ENCODE measurements at regions not wholly inside any gene's neighbourhood (a gene's known extent, or its start where the extent isn't known, plus 50 kb on each side); places are given as distances from the start of the nearest gene placed in this dataset.

GRCh38 chr14:104377256-104377655, 202.3 kb upstream of the C14orf180 start:
- peaks cover 18% of the 10 kb centered on the region for H3K27me3 Mint-ChIP-seq
- no peak overlapping the region for H3K27ac Mint-ChIP-seq

DNA sequence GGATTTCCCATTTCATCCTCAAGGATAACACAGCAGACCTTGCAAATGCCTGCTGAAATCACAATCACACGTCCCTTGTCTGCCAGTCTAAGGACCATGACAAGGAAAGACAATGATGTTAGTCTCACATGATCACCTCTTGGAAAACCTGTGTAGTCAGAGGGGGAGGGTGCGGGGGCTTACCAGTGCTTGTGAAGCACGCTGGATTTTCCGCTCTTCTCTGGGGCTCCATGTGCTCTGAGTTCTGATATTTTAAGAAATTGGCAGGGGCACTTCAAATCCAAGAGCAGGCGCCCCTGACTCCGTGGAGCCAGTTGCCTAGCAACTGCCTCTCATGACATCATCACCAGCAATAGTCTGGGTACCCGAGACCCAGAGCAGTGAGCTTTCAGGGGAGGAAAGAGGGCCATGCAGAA, 200.9 kb upstream of the C14orf180 start:
- H3K27ac Mint-ChIP-seq, result peak overlapping the region in 1 of 3 donors; percentile 26
- ATAC-seq (ENCODE audit: low read depth in 2 of 2) (no peak), DNase-seq (no peak)
- peaks cover 0 to 27% (median 4%) of the 10 kb centered on the region in 7 donors for H3K9me3 Mint-ChIP-seq
- H3K9me3 ChIP-seq (ENCODE audit: control insufficient read depth in 2 of 2, low read length in 2 of 2), result peaks cover 10 to 11% of the 10 kb centered on the region in 2 experiments
- no peaks in the 10 kb centered on the region for H3K36me3 Mint-ChIP-seq
- H3K4me1 ChIP-seq (ENCODE audit: control insufficient read depth, insufficient read depth, low read length, poor library complexity, severe bottlenecking), result no peaks in the 10 kb centered on the region
- H3K4me1 Mint-ChIP-seq, result no peaks in the 10 kb centered on the region
- no peaks in the 10 kb centered on the region for H3K27me3 ChIP-seq (ENCODE audit: control insufficient read depth, insufficient read depth, low read length)
- H3K36me3 ChIP-seq (ENCODE audit: control insufficient read depth, insufficient read depth, low read length), result no peaks in the 10 kb centered on the region
- H3K4me3 Mint-ChIP-seq, result no peak overlapping the region
- no peak overlapping the region for H3K4me3 ChIP-seq (ENCODE audit: low read depth, low read length)
- no peak overlapping the region for H3K27ac ChIP-seq (ENCODE audit: insufficient read depth, low read length, poor library complexity, severe bottlenecking)
- H3K27me3 Mint-ChIP-seq, result peaks cover 18% of the 10 kb centered on the region

More at GRCh38 chr14:104377256-104377655, 202.3 kb upstream of the C14orf180 start:
- Mint-ChIP-seq H3K4me1 (peaks cover 0 to 2% (median 0%) of the 10 kb centered on the region in 4 donors), H3K4me3 (no peak overlapping the region), H3K9me3 (peaks cover 0 to 27% (median 4%) of the 10 kb centered on the region in 7 donors), H3K36me3 (no peaks in the 10 kb centered on the region)
- Histone ChIP-seq H3K36me3 (ENCODE audit: control insufficient read depth, insufficient read depth, low read length) (no peaks in the 10 kb centered on the region), H3K27me3 (ENCODE audit: control insufficient read depth, insufficient read depth, low read length) (no peaks in the 10 kb centered on the region), H3K4me1 (ENCODE audit: control insufficient read depth, insufficient read depth, low read length, poor library complexity, severe bottlenecking) (no peaks in the 10 kb centered on the region), H3K27ac (ENCODE audit: insufficient read depth, low read length, poor library complexity, severe bottlenecking) (no peak overlapping the region), H3K4me3 (ENCODE audit: low read depth, low read length) (no peak overlapping the region), H3K9me3 (ENCODE audit: control insufficient read depth in 2 of 2, low read length in 2 of 2) (peaks cover 10 to 11% of the 10 kb centered on the region in 2 experiments)
- ATAC-seq (ENCODE audit: low read depth in 2 of 2), result no peak
- no peak for DNase-seq

- no peak overlapping the region for H3K27ac Mint-ChIP-seq
- DNase-seq, result no peak
- no peak for ATAC-seq (ENCODE audit: low read depth in 2 of 2)
Measured at GRCh38 chr14:104382361-104383087, 197.0 kb upstream of the C14orf180 start.

DNA sequence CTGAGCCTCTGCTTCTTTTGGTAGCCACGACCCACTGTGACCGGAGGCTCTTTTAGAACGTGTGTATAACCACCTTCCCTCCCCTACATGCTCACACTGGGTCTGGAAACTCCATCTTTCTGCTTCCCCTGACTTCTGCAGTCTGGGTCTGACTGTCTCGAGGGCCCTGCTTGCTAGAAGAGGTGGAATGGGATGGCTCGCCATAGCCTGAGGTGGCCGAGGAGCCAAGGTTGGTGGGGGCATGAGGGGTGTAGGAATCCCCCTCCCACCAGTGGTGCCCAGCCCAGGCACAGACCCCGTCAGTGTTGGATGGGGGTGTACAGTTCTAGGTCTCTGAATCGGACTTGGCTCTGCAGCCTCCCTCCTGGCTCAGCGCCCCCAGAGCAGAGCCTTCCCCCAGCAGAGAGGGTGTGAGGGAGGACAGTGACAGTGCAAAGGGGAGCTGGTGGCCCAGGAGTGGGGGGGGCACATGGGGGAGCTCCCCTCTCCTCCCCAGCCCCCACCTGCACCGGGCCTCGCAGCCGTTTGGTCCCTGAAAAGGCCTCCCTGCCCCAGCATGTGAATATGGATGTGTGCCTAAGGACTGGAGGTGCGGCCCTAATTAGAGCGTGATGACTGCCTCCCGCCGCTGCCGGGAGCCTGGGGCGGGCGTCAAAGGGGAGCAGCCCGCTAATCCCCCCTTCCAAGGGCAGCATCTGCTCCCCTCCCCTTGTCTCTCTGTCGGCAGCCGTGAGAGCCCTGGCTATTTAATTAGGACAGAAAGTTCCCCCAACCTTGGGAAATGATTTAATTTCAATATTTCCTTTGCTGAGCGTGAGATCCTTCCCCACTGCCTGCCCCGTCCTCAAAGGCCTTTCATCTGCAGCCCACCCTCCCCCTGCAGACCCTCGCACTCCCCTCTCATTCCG, 196.2 kb upstream of the C14orf180 start:
- ATAC-seq (ENCODE audit: low read depth in 2 of 2), result no peak
- Histone ChIP-seq H3K4me1 (ENCODE audit: control insufficient read depth, insufficient read depth, low read length, poor library complexity, severe bottlenecking) (no peaks in the 10 kb centered on the region), H3K27me3 (ENCODE audit: control insufficient read depth, insufficient read depth, low read length) (no peaks in the 10 kb centered on the region), H3K4me3 (ENCODE audit: low read depth, low read length) (no peak overlapping the region), H3K9me3 (ENCODE audit: control insufficient read depth in 2 of 2, low read length in 2 of 2) (peaks cover 10 to 11% of the 10 kb centered on the region in 2 experiments), H3K36me3 (ENCODE audit: control insufficient read depth, insufficient read depth, low read length) (no peaks in the 10 kb centered on the region), H3K27ac (ENCODE audit: insufficient read depth, low read length, poor library complexity, severe bottlenecking) (no peak overlapping the region)
- no peaks in the 10 kb centered on the region for H3K36me3 Mint-ChIP-seq
- peaks cover 0 to 27% (median 5%) of the 10 kb centered on the region in 7 donors for H3K9me3 Mint-ChIP-seq
- H3K27me3 Mint-ChIP-seq, result peaks cover 7% of the 10 kb centered on the region
- H3K4me1 Mint-ChIP-seq, result peaks cover 0 to 15% (median 0%) of the 10 kb centered on the region in 4 donors
- no peak overlapping the region for H3K27ac Mint-ChIP-seq
- H3K4me3 Mint-ChIP-seq, result no peak overlapping the region
- DNase-seq, result no peak

More at GRCh38 chr14:104382361-104383087, 197.0 kb upstream of the C14orf180 start:
- H3K36me3 ChIP-seq (ENCODE audit: control insufficient read depth, insufficient read depth, low read length), result no peaks in the 10 kb centered on the region
- H3K4me3 Mint-ChIP-seq, result no peak overlapping the region
- peaks cover 7% of the 10 kb centered on the region for H3K27me3 Mint-ChIP-seq
- no peaks in the 10 kb centered on the region for H3K27me3 ChIP-seq (ENCODE audit: control insufficient read depth, insufficient read depth, low read length)
- H3K4me3 ChIP-seq (ENCODE audit: low read depth, low read length), result no peak overlapping the region
- peaks cover 0 to 27% (median 5%) of the 10 kb centered on the region in 7 donors for H3K9me3 Mint-ChIP-seq
- peaks cover 10 to 11% of the 10 kb centered on the region in 2 experiments for H3K9me3 ChIP-seq (ENCODE audit: control insufficient read depth in 2 of 2, low read length in 2 of 2)
- H3K36me3 Mint-ChIP-seq, result no peaks in the 10 kb centered on the region
- H3K4me1 Mint-ChIP-seq, result peaks cover 0 to 14% (median 0%) of the 10 kb centered on the region in 4 donors
- H3K27ac ChIP-seq (ENCODE audit: insufficient read depth, low read length, poor library complexity, severe bottlenecking), result no peak overlapping the region
- H3K4me1 ChIP-seq (ENCODE audit: control insufficient read depth, insufficient read depth, low read length, poor library complexity, severe bottlenecking), result no peaks in the 10 kb centered on the region

DNA sequence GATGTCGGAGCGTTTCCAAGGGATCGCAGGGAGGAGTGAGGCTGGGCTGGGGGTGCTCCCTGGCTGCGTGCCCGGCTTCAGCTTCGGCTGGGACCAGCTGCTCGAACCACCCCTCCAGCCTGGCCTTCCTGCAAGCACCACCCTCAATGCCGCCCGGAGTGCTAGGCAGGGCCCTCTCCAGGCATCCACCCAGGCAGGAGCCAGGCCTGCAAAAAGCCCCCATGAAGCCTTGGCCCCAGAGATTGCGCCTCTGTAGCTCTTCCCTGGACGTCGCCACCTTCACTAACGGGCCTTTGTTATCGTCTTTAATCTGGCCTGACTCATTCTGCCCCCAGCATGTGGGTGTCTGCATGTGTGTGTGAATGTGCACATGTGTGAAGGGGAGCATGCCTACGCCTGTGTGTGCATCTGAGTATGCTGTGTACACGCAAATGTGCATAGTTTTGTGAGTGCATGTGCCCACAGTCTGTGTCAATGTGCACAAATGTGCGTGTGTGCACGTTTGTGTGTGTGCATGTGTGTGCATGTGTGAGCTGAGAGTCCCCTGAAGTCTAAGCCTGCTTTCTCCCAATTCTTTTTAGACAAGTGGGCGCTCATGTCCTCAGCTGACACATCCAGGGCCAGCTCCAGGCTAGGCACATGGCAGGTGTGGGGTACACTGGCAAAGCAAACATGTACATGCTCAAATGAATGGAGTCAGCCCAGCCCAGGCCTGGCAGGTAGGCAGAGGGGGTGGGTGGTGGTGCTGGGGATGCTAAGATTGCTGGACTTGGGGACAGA, 195.4 kb upstream of the C14orf180 start:
- no peaks in the 10 kb centered on the region for H3K27me3 ChIP-seq (ENCODE audit: control insufficient read depth, insufficient read depth, low read length)
- Mint-ChIP-seq H3K27me3 (peaks cover 7% of the 10 kb centered on the region), H3K36me3 (no peaks in the 10 kb centered on the region), H3K27ac (peak overlapping the region in 2 of 3 donors; percentile 1 to 75), H3K4me3 (no peak overlapping the region), H3K4me1 (peaks cover 0 to 19% (median 0%) of the 10 kb centered on the region in 4 donors), H3K9me3 (peaks cover 0 to 23% (median 5%) of the 10 kb centered on the region in 7 donors)
- H3K27ac ChIP-seq (ENCODE audit: insufficient read depth, low read length, poor library complexity, severe bottlenecking), result no peak overlapping the region
- DNase-seq (no peak), ATAC-seq (ENCODE audit: low read depth in 2 of 2) (no peak)
- peaks cover 6% of the 10 kb centered on the region for H3K4me1 ChIP-seq (ENCODE audit: control insufficient read depth, insufficient read depth, low read length, poor library complexity, severe bottlenecking)
- H3K9me3 ChIP-seq (ENCODE audit: control insufficient read depth in 2 of 2, low read length in 2 of 2), result peaks cover 10 to 11% of the 10 kb centered on the region in 2 experiments
- no peak overlapping the region for H3K4me3 ChIP-seq (ENCODE audit: low read depth, low read length)
- no peaks in the 10 kb centered on the region for H3K36me3 ChIP-seq (ENCODE audit: control insufficient read depth, insufficient read depth, low read length)

DNA sequence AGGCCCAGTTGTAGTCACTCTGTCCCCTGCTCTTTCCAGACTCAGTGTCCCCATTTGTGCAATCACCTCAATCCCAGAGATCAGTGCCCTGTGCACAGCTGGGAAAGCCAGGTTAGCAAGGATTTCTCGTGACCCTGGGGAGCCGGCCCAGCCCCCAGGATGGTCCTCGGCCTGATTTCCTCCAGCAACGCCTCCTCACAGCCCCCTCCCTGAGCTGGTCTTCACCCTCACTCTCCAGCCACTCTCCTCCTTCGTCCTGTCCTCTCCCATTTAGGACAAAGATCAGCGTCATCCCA, 194.8 kb upstream of the C14orf180 start:
- peaks cover 0 to 18% (median 4%) of the 10 kb centered on the region in 7 donors for H3K9me3 Mint-ChIP-seq
- no peak overlapping the region for H3K27ac Mint-ChIP-seq
- peaks cover 7% of the 10 kb centered on the region for H3K27me3 Mint-ChIP-seq
- H3K36me3 Mint-ChIP-seq, result no peaks in the 10 kb centered on the region
- H3K27ac ChIP-seq (ENCODE audit: insufficient read depth, low read length, poor library complexity, severe bottlenecking), result no peak overlapping the region
- no peaks in the 10 kb centered on the region for H3K36me3 ChIP-seq (ENCODE audit: control insufficient read depth, insufficient read depth, low read length)
- H3K9me3 ChIP-seq (ENCODE audit: control insufficient read depth in 2 of 2, low read length in 2 of 2), result peaks cover 10 to 11% of the 10 kb centered on the region in 2 experiments
- no peaks in the 10 kb centered on the region for H3K27me3 ChIP-seq (ENCODE audit: control insufficient read depth, insufficient read depth, low read length)
- ATAC-seq (ENCODE audit: low read depth in 2 of 2) (no peak), DNase-seq (no peak)
- H3K4me3 Mint-ChIP-seq, result no peak overlapping the region
- no peak overlapping the region for H3K4me3 ChIP-seq (ENCODE audit: low read depth, low read length)
- peaks cover 0 to 23% (median 1%) of the 10 kb centered on the region in 4 donors for H3K4me1 Mint-ChIP-seq
- H3K4me1 ChIP-seq (ENCODE audit: control insufficient read depth, insufficient read depth, low read length, poor library complexity, severe bottlenecking), result peaks cover 12% of the 10 kb centered on the region

DNA sequence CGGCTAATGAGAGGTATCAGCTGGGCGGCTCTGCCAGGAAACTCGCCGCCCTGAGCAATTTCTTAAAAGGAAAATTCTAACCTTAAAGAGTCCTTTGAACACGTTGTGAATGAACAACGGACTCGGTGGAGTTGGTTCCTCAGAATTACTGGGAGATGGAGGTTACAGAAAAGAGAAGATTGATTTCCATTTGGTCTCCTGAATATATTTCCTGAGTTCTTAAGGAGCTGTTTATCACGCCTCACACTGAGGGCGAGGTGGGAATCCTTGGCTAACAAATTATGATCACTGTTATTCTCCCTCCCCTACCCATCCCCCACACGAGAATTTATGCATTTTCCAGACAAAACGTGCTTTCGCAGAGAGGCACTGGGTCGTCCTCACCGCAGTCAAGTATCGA, 194.5 kb upstream of the C14orf180 start:
- H3K4me3 ChIP-seq (ENCODE audit: low read depth, low read length), result no peak overlapping the region
- no peak for ATAC-seq (ENCODE audit: low read depth in 2 of 2)
- no peak overlapping the region for H3K27ac Mint-ChIP-seq
- DNase-seq, result no peak
- no peaks in the 10 kb centered on the region for H3K36me3 ChIP-seq (ENCODE audit: control insufficient read depth, insufficient read depth, low read length)
- H3K4me1 Mint-ChIP-seq, result peaks cover 0 to 27% (median 5%) of the 10 kb centered on the region in 4 donors
- H3K27me3 Mint-ChIP-seq, result peaks cover 7% of the 10 kb centered on the region
- H3K9me3 Mint-ChIP-seq, result peaks cover 0 to 16% (median 4%) of the 10 kb centered on the region in 7 donors
- no peaks in the 10 kb centered on the region for H3K36me3 Mint-ChIP-seq
- no peak overlapping the region for H3K4me3 Mint-ChIP-seq
- H3K27me3 ChIP-seq (ENCODE audit: control insufficient read depth, insufficient read depth, low read length), result no peaks in the 10 kb centered on the region
- peaks cover 16% of the 10 kb centered on the region for H3K4me1 ChIP-seq (ENCODE audit: control insufficient read depth, insufficient read depth, low read length, poor library complexity, severe bottlenecking)
- peaks cover 10 to 11% of the 10 kb centered on the region in 2 experiments for H3K9me3 ChIP-seq (ENCODE audit: control insufficient read depth in 2 of 2, low read length in 2 of 2)
- no peak overlapping the region for H3K27ac ChIP-seq (ENCODE audit: insufficient read depth, low read length, poor library complexity, severe bottlenecking)
